ENCODE measurements at regions not wholly inside any gene's neighbourhood (a gene's known extent, or its start where the extent isn't known, plus 50 kb on each side); places are given as distances from the start of the nearest gene placed in this dataset.

DNA sequence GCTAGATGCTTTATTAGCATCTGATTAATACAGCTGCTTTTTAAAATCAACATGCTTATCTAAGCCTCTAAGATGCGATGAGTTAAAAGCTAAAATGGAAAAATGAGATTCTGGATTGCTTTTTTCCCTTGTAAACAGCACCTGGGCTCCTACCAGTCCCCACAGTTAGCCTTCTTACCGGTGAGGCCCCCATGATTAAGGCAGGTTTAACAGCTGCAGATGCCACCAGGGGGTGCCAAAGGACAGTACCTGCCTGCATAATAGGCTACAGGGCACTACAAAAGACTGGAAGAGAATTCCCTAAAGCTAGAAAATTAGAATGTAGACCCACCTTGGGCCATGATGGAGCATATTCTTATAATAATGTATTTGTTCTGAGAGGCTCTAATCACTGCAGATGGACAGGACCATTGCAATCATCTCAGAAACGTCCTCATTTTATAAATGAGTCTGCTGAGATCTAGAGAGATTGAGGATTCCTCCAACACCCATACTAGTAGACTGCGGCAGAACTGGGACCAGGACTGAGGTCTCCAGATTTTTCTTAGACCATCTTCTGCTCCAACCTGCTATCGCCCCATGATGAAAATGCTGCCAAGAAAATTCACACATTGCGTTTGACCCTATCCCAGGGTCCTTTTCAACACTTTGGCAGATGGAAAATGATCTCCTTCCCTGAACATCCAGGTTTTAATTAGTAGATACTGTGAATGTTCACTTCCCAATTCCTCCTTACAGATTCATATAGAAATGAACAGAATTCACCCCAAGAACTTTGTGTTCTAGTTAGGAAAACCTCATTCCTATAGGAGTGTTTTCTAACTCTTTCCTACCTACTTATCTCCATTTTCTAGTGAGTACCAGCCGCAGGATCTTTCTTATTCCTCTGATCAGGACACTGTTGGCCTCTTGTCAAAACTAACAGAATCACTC lies 148.8 kb downstream of the RPS12 start:
- Histone ChIP-seq H3K4me3 (no peak overlapping the region), H3K27ac (no peak overlapping the region)
- DNase-seq (ENCODE audit: low spot score) = no peak
- TF ChIP-seq, protein P1, sequence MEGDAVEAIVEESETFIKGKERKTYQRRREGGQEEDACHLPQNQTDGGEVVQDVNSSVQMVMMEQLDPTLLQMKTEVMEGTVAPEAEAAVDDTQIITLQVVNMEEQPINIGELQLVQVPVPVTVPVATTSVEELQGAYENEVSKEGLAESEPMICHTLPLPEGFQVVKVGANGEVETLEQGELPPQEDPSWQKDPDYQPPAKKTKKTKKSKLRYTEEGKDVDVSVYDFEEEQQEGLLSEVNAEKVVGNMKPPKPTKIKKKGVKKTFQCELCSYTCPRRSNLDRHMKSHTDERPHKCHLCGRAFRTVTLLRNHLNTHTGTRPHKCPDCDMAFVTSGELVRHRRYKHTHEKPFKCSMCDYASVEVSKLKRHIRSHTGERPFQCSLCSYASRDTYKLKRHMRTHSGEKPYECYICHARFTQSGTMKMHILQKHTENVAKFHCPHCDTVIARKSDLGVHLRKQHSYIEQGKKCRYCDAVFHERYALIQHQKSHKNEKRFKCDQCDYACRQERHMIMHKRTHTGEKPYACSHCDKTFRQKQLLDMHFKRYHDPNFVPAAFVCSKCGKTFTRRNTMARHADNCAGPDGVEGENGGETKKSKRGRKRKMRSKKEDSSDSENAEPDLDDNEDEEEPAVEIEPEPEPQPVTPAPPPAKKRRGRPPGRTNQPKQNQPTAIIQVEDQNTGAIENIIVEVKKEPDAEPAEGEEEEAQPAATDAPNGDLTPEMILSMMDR (IDR thresholded peaks at IDR 0.05) = peak; percentile 33

- Histone ChIP-seq H3K4me3 (no peak overlapping the region), H3K27ac (no peak overlapping the region)
- TF ChIP-seq, protein P1 (IDR thresholded peaks at IDR 0.05) = no peak
- no peak for DNase-seq (ENCODE audit: low spot score)
These were observed 149.9 kb downstream of the RPS12 start for GRCh38 chr6:132964101-132964867.

GRCh38 chr6:132964868-132965382 lies 150.6 kb downstream of the RPS12 start:
- TF ChIP-seq, protein P1 (IDR thresholded peaks at IDR 0.05) = no peak
- DNase-seq (ENCODE audit: low spot score) = no peak
- no peak overlapping the region for H3K27ac ChIP-seq
- H3K4me3 ChIP-seq = no peak overlapping the region

GRCh38 chr6:132967871-132968270 lies 153.5 kb downstream of the RPS12 start:
- DNase-seq (ENCODE audit: low spot score) = no peak
- H3K27ac ChIP-seq = no peak overlapping the region
- H3K4me3 ChIP-seq = no peak overlapping the region
- TF ChIP-seq, protein P1 (IDR thresholded peaks at IDR 0.05) = no peak

DNA sequence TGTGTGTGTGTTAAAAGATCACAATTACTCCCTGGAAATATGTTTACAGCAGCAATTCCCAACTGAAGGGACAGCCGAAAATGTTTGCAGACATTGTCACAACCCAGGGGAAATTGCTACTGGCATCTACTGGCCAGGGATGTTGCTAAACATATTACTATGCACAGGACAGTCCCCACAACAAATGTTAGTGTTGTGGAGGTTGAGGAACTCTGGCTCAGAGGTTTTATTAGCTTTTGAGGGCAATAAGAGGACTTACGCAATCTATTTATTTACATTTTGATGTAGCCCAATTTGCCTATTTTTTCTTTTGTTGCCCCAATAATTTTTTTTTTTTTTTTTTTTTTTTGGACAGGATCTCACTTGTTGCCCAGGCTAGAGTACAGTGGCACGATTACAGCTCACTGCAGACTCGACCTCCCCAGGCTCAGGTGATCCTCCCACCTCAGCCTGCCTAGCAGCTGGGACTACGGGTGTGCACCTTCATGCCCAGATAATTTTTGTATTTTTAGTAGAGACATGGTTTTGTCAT lies 154.1 kb downstream of the RPS12 start:
- no peak for DNase-seq (ENCODE audit: low spot score)
- no peak overlapping the region for H3K4me3 ChIP-seq
- TF ChIP-seq, protein P1 (IDR thresholded peaks at IDR 0.05) = no peak
- H3K27ac ChIP-seq = no peak overlapping the region

DNA sequence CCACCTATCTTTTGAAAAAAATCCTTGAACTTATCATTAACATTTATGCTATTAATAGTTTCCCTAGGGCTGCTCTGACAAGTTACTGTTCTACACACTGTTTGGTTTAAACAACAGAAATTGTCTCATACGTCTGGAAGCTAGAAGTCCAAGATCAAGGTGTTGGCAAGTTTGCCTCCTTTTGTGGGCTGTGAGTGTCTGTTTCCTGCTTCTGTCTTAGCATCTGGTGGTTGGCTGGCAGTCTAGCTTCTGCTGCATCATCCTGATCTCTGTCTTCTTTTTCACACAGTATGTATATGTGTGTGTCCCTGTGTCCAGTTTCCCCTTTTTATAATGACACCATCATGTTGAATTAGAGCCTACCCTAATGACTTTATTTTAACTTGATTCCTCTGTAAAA lies 154.8 kb downstream of the RPS12 start:
- no peak overlapping the region for H3K4me3 ChIP-seq
- no peak for DNase-seq (ENCODE audit: low spot score)
- TF ChIP-seq, protein P1 (IDR thresholded peaks at IDR 0.05) = no peak
- H3K27ac ChIP-seq = no peak overlapping the region

Data from coronary artery (tissue), 2 donors.